SK-N-SH (cell line): ENCODE measurements at regions not wholly inside any gene's neighbourhood (a gene's known extent, or its start where the extent isn't known, plus 50 kb on each side); places are given as distances from the start of the nearest gene placed in this dataset.

ENCODE experiments used
- CTCF ChIA-PET: fragments of 300-600, 350-600 bp; formaldehyde crosslinking; extraction: SDS; loops from one replicate; lab custom pipeline; 2021; lab: Yijun Ruan, JAX
- POLR2A ChIA-PET: fragments of 350-600 bp; sonication (Branson Sonifier 250); formaldehyde crosslinking; extraction: SDS; loops from one replicate; lab custom pipeline; 2020; ENCODE audit warnings: antibody characterized with exemption, inconsistent platforms; lab: Yijun Ruan, JAX
- DNase-seq: peaks from one replicate; pipeline ENCODE4 v3.0.0; 2012
- H2AFZ ChIP-seq: fragments of 200-600 bp; sonication (generic); 2 replicates; pipeline ENCODE4 v1.8.1; 2016; ENCODE audit warnings: antibody characterized with exemption, mild to moderate bottlenecking, low read depth
- H3F3A ChIP-seq: fragments of 200-600 bp; sonication (generic); replicated peaks from 2 replicates; pipeline ENCODE3; 2016; ENCODE audit warnings: antibody characterized with exemption, mild to moderate bottlenecking; ENCODE audit not compliant: insufficient read depth
- H3K27ac ChIP-seq, 2 experiments: fragments of 200-500 bp in 1 of 2; fragments of 200-600 bp in 1 of 2; sonication (Bioruptor generic) in 1 of 2; sonication (generic), shearing (Covaris generic) in 1 of 2; 2 replicates each; pipeline versions ENCODE4 v1.5.1 to v1.6.1; 2014 to 2016; ENCODE audit warnings: low read depth in 2 of 2, inconsistent platforms in 1 of 2, low read length in 1 of 2, mild to moderate bottlenecking in 1 of 2, mixed read lengths in 1 of 2
- H3K27me3 ChIP-seq: fragments of 200-600 bp; sonication (generic), shearing (Covaris generic); 2 replicates; pipeline ENCODE4 v1.6.1; 2016; ENCODE audit warnings: mixed run types; ENCODE audit not compliant: insufficient read depth
- H3K36me3 ChIP-seq, 2 experiments: fragments of 200-500 bp in 1 of 2; fragments of 200-600 bp in 1 of 2; sonication (Bioruptor generic) in 1 of 2; sonication (generic) in 1 of 2; replicated peaks in 1 of 2; 2 replicates each; pipeline versions ENCODE3 to v1.5.1; 2014 to 2016; ENCODE audit warnings: low read length in 1 of 2, mild to moderate bottlenecking in 1 of 2; ENCODE audit not compliant: insufficient read depth in 2 of 2, control insufficient read depth in 1 of 2
- H3K4me1 ChIP-seq, 2 experiments: fragments of 200-500 bp in 1 of 2; fragments of 200-600 bp in 1 of 2; sonication (Bioruptor generic) in 1 of 2; sonication (generic), shearing (Covaris generic) in 1 of 2; 2 replicates each; pipeline versions ENCODE4 v1.5.1 to v1.6.1; 2014 to 2016; ENCODE audit warnings: low read depth in 1 of 2, low read length in 1 of 2, mixed run types in 1 of 2; ENCODE audit not compliant: insufficient read depth in 2 of 2, control insufficient read depth in 1 of 2
- H3K4me2 ChIP-seq: fragments of 200-600 bp; sonication (generic), shearing (Covaris generic); 2 replicates; pipeline ENCODE4 v1.6.1; 2017; ENCODE audit warnings: mixed run types
- H3K4me3 ChIP-seq, 2 experiments: fragments of 200-500 bp in 1 of 2; fragments of 200-600 bp in 1 of 2; sonication (Bioruptor generic) in 1 of 2; sonication (generic), shearing (Covaris generic) in 1 of 2; 2 replicates each; pipeline versions ENCODE4 v1.5.1 to v1.8.1; 2014 to 2016; ENCODE audit warnings: low read depth in 2 of 2, inconsistent platforms in 1 of 2, low read length in 1 of 2, mild to moderate bottlenecking in 1 of 2, mixed read lengths in 1 of 2, moderate library complexity in 1 of 2
- H3K79me2 ChIP-seq: fragments of 200-600 bp; sonication (generic); 2 replicates; pipeline ENCODE4 v1.8.1; 2017; ENCODE audit warnings: mild to moderate bottlenecking; ENCODE audit not compliant: insufficient read depth
- H3K9ac ChIP-seq: fragments of 200-600 bp; sonication (generic); 2 replicates; pipeline ENCODE4 v1.6.1; 2017; ENCODE audit warnings: mixed run types
- H3K9me2 ChIP-seq: fragments of 200-600 bp; sonication (generic); 2 replicates; pipeline ENCODE4 v1.6.1; 2017; ENCODE audit warnings: mixed run types
- H3K9me3 ChIP-seq: fragments of 200-600 bp; sonication (generic); 2 replicates; pipeline ENCODE4 v1.6.1; 2017; ENCODE audit warnings: mixed run types, mild to moderate bottlenecking, moderate library complexity
- H4K20me1 ChIP-seq: fragments of 200-600 bp; sonication (generic); 2 replicates; pipeline ENCODE4 v1.6.1; 2017; ENCODE audit warnings: mild to moderate bottlenecking, mixed run types; ENCODE audit not compliant: insufficient read depth
- CHD2 ChIP-seq: fragments of 150-350 bp; IDR thresholded peaks from 2 replicates; pipeline ENCODE4 v1.6.1; 2018; ENCODE audit warnings: low read length; ENCODE audit not compliant: partially characterized antibody
- FOSL2 ChIP-seq: IDR thresholded peaks from 2 replicates; pipeline ENCODE4 v1.4.0; 2012; ENCODE audit warnings: low read depth, mild to moderate bottlenecking, moderate library complexity, borderline replicate concordance
- FOXJ3 ChIP-seq: sonication (generic); formaldehyde crosslinking; IDR thresholded peaks from 2 replicates; pipeline ENCODE4 v1.5.1; 2020; ENCODE audit warnings: mild to moderate bottlenecking, missing genetic modification reagents
- GABPA ChIP-seq: IDR thresholded peaks from 2 replicates; pipeline ENCODE4 v1.4.0; 2012; ENCODE audit warnings: low read depth, mild to moderate bottlenecking
- JUND ChIP-seq: IDR thresholded peaks from 2 replicates; pipeline ENCODE4 v1.4.0; 2012
- MEF2A ChIP-seq: IDR thresholded peaks from 2 replicates; pipeline ENCODE4 v1.4.0; 2012; ENCODE audit warnings: low read depth, borderline replicate concordance
- RCOR1 ChIP-seq: fragments of 150-350 bp; IDR thresholded peaks from 2 replicates; pipeline ENCODE4 v1.6.1; 2017; ENCODE audit warnings: antibody characterized with exemption, low read length
- RXRA ChIP-seq: IDR thresholded peaks from 2 replicates; pipeline ENCODE4 v1.4.0; 2012; ENCODE audit warnings: low read depth, mild to moderate bottlenecking, borderline replicate concordance
- SIN3A ChIP-seq: IDR thresholded peaks from 2 replicates; pipeline ENCODE4 v1.6.1; 2012; ENCODE audit warnings: low read depth, mild to moderate bottlenecking, low read length, moderate library complexity, borderline replicate concordance
- WGBS: methylation state at CpG from one replicate; pipeline ENCODE4 v1.1.6; 2017; ENCODE audit warnings: low lambda C conversion rate; 5-methylcytosine and 5-hydroxymethylcytosine counted together
- TF ChIP-seq, protein P1 (sequence below): IDR thresholded peaks from 2 replicates; pipeline ENCODE4 v1.4.0; 2012; ENCODE audit warnings: low read depth, borderline replicate concordance
- TF ChIP-seq, protein P2 (sequence below): fragments of 150-350 bp; IDR thresholded peaks from 2 replicates; pipeline ENCODE4 v1.6.1; 2016; ENCODE audit warnings: mild to moderate bottlenecking, low read depth, low read length
- TF ChIP-seq, protein P3 (sequence below): IDR thresholded peaks from 2 replicates; pipeline ENCODE4 v1.4.0; 2012; ENCODE audit warnings: low read depth

DNA sequence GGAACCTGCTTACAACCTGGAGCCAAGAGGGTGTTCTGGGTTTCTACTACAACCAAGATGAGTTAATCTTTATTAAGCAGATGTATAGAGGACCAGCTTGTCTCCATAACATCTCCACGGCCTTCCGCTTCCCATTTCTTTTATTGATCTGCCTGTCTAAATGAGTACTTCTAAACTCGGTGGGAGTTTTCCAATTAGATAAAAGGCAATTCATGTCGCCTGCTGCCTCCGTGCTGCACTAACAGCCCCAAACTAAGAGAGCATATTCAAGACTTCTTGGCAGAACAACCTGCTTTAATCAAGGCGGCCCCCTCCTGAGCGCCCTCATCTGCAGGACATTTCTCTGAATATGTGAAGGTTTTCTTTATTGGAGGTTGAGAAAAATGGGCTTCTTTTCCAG is 270.1 kb downstream of the PDCD6IP start (continued):
- TF ChIP-seq, protein P1, sequence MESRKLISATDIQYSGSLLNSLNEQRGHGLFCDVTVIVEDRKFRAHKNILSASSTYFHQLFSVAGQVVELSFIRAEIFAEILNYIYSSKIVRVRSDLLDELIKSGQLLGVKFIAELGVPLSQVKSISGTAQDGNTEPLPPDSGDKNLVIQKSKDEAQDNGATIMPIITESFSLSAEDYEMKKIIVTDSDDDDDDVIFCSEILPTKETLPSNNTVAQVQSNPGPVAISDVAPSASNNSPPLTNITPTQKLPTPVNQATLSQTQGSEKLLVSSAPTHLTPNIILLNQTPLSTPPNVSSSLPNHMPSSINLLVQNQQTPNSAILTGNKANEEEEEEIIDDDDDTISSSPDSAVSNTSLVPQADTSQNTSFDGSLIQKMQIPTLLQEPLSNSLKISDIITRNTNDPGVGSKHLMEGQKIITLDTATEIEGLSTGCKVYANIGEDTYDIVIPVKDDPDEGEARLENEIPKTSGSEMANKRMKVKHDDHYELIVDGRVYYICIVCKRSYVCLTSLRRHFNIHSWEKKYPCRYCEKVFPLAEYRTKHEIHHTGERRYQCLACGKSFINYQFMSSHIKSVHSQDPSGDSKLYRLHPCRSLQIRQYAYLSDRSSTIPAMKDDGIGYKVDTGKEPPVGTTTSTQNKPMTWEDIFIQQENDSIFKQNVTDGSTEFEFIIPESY: no peak
- TF ChIP-seq, protein P2, sequence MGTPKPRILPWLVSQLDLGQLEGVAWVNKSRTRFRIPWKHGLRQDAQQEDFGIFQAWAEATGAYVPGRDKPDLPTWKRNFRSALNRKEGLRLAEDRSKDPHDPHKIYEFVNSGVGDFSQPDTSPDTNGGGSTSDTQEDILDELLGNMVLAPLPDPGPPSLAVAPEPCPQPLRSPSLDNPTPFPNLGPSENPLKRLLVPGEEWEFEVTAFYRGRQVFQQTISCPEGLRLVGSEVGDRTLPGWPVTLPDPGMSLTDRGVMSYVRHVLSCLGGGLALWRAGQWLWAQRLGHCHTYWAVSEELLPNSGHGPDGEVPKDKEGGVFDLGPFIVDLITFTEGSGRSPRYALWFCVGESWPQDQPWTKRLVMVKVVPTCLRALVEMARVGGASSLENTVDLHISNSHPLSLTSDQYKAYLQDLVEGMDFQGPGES: no peak

DNA sequence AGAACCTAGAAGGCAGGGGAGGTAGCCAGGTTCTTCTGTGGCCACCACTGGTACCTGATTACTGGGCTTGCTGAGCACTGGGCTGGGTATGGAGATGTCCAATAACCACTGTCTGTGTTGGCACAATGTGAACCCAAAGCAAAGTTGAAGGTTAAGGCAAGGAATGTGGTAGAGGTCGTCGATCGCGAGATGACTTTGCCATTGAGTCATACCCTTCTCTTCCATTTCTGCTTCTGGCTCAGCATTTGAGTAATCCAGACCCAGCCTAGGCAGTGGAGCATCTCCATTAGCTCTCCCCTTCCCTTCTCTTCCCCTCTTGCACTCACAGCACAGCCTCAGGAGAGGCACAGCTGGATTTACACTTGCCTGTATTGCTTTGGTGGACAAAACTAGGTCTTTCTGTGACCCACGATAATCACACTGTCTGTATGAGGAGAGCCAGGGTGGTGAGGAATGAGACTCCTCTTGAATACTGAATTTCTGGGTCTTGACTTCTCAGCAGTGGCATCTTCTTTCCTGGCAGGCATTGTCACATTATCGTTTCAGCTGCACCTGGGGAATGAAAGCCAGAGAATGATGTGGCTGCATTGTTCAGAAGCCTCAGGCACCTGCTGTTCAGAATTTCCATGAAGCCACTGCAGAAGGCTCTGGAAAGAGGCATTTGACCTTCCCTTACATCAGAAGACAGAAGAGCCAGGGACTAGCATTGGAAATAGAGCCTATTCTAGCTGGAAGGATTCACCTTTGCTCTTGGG is 272.6 kb downstream of the PDCD6IP start:
- no peaks in the 10 kb centered on the region for H3K9me2 ChIP-seq
- no peaks in the 10 kb centered on the region for H3K27me3 ChIP-seq
- no peaks in the 10 kb centered on the region for H3K79me2 ChIP-seq
- no peaks in the 10 kb centered on the region for H4K20me1 ChIP-seq
- TF ChIP-seq GABPA (no peak), FOXJ3 (CRISPR knock-in tag) (no peak), JUND (no peak), FOSL2 (no peak)
- TF ChIP-seq, protein P1: no peak
- no peaks in the 10 kb centered on the region for H3K36me3 ChIP-seq
- CTCF ChIA-PET: interaction anchor here (1.3 kb wide), 1 partner anchor 57 kb away, joined by 3 read pairs; no protein-coding TSS in a partner anchor
- H3F3A ChIP-seq: no peaks in the 10 kb centered on the region
- no peak for DNase-seq
- POLR2A ChIA-PET: no interaction called here
- H3K4me3 ChIP-seq: no peak overlapping the region
- no peak overlapping the region for H2AFZ ChIP-seq
- no peaks in the 10 kb centered on the region; a peak in 1 of 4 replicates for H3K4me1 ChIP-seq
- no peak overlapping the region for H3K4me2 ChIP-seq
- WGBS: 56% methylated on average over 6 of the region's 6 CpGs
- H3K9ac ChIP-seq: no peak overlapping the region
- no peak overlapping the region for H3K27ac ChIP-seq
- H3K9me3 ChIP-seq: no peaks in the 10 kb centered on the region

DNA sequence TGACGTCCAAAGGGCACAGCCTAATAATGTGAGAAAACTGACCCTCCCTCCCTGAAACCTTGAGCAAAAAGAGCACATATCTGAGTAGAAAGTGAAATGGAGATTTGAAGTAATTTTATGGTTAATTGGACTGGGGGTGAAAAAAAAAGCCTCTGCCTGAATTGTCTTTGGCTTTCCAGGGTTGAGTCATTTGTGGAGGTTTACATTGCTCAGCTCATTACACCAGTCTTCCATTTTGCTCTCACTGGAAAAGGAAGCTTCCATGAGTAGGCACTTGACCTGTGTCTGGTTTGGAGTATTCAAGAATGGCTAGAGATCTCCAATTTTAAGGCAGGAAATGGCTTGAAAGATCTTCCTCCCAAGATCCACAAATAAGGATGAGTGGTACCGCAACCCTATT is 273.9 kb downstream of the PDCD6IP start:
- Histone ChIP-seq H3K9ac (no peak overlapping the region), H3K4me2 (no peak overlapping the region), H3K79me2 (no peaks in the 10 kb centered on the region), H3K9me3 (no peaks in the 10 kb centered on the region), H2AFZ (no peak overlapping the region), H3F3A (no peaks in the 10 kb centered on the region), H3K4me1 (no peaks in the 10 kb centered on the region; a peak in 1 of 4 replicates), H3K27me3 (no peaks in the 10 kb centered on the region), H3K9me2 (no peaks in the 10 kb centered on the region), H3K36me3 (no peaks in the 10 kb centered on the region), H3K27ac (no peak overlapping the region), H4K20me1 (no peaks in the 10 kb centered on the region), H3K4me3 (no peak overlapping the region)
- DNase-seq: no peak
- TF ChIP-seq SIN3A: no peak
- TF ChIP-seq RCOR1: no peak
- TF ChIP-seq GABPA: no peak
- TF ChIP-seq CHD2: no peak
- no peak for TF ChIP-seq FOXJ3 (CRISPR knock-in tag)
- TF ChIP-seq RXRA: no peak
- TF ChIP-seq, protein P3, sequence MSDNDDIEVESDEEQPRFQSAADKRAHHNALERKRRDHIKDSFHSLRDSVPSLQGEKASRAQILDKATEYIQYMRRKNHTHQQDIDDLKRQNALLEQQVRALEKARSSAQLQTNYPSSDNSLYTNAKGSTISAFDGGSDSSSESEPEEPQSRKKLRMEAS: no peak
- TF ChIP-seq MEF2A: no peak
- 45% methylated on average over 2 of the region's 2 CpGs for WGBS
- ChIA-PET CTCF (interaction anchor here (1.1 to 1.3 kb wide), 2 partner anchors 58 to 188 kb away, joined by 3 to 4 read pairs; no protein-coding TSS in a partner anchor), POLR2A (no interaction called here)
